Kidney epithelial cell (primary cell): ENCODE measurements at regions not wholly inside any gene's neighbourhood (a gene's known extent, or its start where the extent isn't known, plus 50 kb on each side); places are given as distances from the start of the nearest gene placed in this dataset.

Experiments used
- DNase-seq: peaks from one replicate; pipeline ENCODE4 v3.0.0-alpha.2; 2010; ENCODE audit warnings: low read depth
- H3K27me3 ChIP-seq: 2 replicates; pipeline ENCODE4 v1.6.0; 2011; ENCODE audit warnings: low read length; ENCODE audit not compliant: control insufficient read depth, insufficient read depth
- H3K36me3 ChIP-seq: 2 replicates; pipeline ENCODE4 v1.5.1; 2011; ENCODE audit warnings: low read length; ENCODE audit not compliant: control insufficient read depth, insufficient read depth
- H3K4me3 ChIP-seq: 2 replicates; pipeline ENCODE4 v1.5.1; 2011; ENCODE audit warnings: low read depth, mild to moderate bottlenecking, control low read depth, low read length
- CTCF ChIP-seq: IDR thresholded peaks from 2 replicates; pipeline ENCODE4 v1.5.1; 2011; ENCODE audit warnings: mild to moderate bottlenecking, moderate library complexity, low read length, control low read depth, inconsistent platforms; ENCODE audit not compliant: insufficient read depth, poor library complexity, severe bottlenecking

- no peak overlapping the region for H3K4me3 ChIP-seq
- TF ChIP-seq CTCF, result no peak
- H3K27me3 ChIP-seq, result no peaks in the 10 kb centered on the region
- no peak for DNase-seq
- no peaks in the 10 kb centered on the region for H3K36me3 ChIP-seq
Observed at GRCh38 chr21:35479065-35479448, 430.0 kb upstream of the RUNX1 start.

GRCh38 chr21:35478161-35479064 lies 429.3 kb upstream of the RUNX1 start:
- Histone ChIP-seq H3K4me3 (no peak overlapping the region), H3K36me3 (no peaks in the 10 kb centered on the region), H3K27me3 (no peaks in the 10 kb centered on the region)
- DNase-seq, result no peak
- no peak for TF ChIP-seq CTCF

- Histone ChIP-seq H3K4me3 (no peak overlapping the region), H3K27me3 (no peaks in the 10 kb centered on the region), H3K36me3 (no peaks in the 10 kb centered on the region)
- DNase-seq, result no peak
- no peak for TF ChIP-seq CTCF
Observed at GRCh38 chr21:35477622-35478021, 428.5 kb upstream of the RUNX1 start.

- Histone ChIP-seq H3K4me3 (no peak overlapping the region), H3K27me3 (no peaks in the 10 kb centered on the region), H3K36me3 (no peaks in the 10 kb centered on the region)
- DNase-seq, result no peak
- TF ChIP-seq CTCF, result no peak
Observed at GRCh38 chr21:35476621-35477395, 427.7 kb upstream of the RUNX1 start.

GRCh38 chr21:35475762-35476161 lies 426.7 kb upstream of the RUNX1 start:
- no peak for TF ChIP-seq CTCF
- Histone ChIP-seq H3K36me3 (no peaks in the 10 kb centered on the region), H3K27me3 (no peaks in the 10 kb centered on the region), H3K4me3 (no peak overlapping the region)
- no peak for DNase-seq
